ENCODE measurements at regions not wholly inside any gene's neighbourhood (a gene's known extent, or its start where the extent isn't known, plus 50 kb on each side); places are given as distances from the start of the nearest gene placed in this dataset.

- DNase-seq (ENCODE audit: low read depth), result no peak
- no peak overlapping the region for H3K4me3 ChIP-seq (ENCODE audit: low read depth, low read length)
- TF ChIP-seq, protein P1, sequence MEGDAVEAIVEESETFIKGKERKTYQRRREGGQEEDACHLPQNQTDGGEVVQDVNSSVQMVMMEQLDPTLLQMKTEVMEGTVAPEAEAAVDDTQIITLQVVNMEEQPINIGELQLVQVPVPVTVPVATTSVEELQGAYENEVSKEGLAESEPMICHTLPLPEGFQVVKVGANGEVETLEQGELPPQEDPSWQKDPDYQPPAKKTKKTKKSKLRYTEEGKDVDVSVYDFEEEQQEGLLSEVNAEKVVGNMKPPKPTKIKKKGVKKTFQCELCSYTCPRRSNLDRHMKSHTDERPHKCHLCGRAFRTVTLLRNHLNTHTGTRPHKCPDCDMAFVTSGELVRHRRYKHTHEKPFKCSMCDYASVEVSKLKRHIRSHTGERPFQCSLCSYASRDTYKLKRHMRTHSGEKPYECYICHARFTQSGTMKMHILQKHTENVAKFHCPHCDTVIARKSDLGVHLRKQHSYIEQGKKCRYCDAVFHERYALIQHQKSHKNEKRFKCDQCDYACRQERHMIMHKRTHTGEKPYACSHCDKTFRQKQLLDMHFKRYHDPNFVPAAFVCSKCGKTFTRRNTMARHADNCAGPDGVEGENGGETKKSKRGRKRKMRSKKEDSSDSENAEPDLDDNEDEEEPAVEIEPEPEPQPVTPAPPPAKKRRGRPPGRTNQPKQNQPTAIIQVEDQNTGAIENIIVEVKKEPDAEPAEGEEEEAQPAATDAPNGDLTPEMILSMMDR (conservative IDR thresholded peaks at IDR 0.05; ENCODE audit: low read depth, low read length), result no peak
Observed at GRCh38 chr17:52789829-52790228, 631.3 kb upstream of the CA10 start.

- TF ChIP-seq, protein P1 (conservative IDR thresholded peaks at IDR 0.05; ENCODE audit: low read depth, low read length), result no peak
- no peak for DNase-seq (ENCODE audit: low read depth)
- H3K4me3 ChIP-seq (ENCODE audit: low read depth, low read length), result no peak overlapping the region
Observed at GRCh38 chr17:52776234-52776633, 617.7 kb upstream of the CA10 start.

DNA sequence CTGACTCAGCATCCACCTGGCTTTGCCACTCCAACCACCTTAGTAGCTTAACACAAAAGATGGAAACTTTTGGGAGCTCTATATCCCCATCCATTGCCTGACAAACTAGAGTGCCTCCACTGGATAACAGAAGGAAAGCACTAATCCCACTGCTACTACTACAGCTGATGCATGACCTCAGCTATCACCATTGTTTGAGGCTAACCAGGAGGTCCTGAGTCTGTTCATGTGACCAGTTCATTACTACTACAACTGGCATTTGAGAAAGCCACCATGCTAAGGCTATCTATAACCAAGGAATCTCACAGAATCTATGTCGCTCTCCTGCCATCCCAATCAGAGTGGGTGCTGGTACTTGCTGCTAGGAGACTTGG lies 604.3 kb upstream of the CA10 start:
- no peak for DNase-seq (ENCODE audit: low read depth)
- no peak overlapping the region for H3K4me3 ChIP-seq (ENCODE audit: low read depth, low read length)
- TF ChIP-seq, protein P1 (conservative IDR thresholded peaks at IDR 0.05; ENCODE audit: low read depth, low read length), result no peak

DNA sequence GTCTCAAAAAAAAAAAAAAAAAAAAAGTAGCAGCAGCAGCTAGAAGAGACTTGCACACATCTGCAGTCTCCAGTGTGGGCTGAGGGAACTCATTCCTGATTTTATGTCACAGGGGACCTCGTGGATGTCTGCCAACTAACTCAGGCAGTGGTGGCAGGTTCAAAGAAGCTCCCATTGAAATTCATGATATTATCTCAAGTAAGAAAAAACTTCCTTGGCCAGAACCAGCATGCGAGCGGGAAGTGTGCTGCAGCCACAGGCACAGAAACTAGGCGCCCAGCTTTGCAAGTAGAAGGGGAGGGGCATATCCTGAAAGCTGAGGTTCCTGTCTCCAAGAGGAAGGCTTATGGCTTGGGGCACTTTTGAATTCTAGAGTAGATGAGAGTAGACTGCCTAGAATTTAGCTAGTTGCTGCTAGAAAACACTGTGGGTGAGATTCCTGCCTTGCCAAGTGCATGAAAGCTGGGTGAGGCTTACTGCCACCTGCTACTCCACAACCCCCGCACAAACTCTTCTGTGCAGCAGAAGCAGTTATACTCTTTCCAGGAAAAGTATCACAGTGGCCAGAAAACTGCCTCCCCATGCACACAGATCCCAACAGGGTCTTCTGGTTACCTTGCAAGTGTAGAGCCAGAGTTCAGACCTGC lies 603.8 kb upstream of the CA10 start:
- no peak overlapping the region for H3K4me3 ChIP-seq (ENCODE audit: low read depth, low read length)
- TF ChIP-seq, protein P1 (conservative IDR thresholded peaks at IDR 0.05; ENCODE audit: low read depth, low read length), result no peak
- no peak for DNase-seq (ENCODE audit: low read depth)

- DNase-seq (ENCODE audit: low read depth), result no peak
- TF ChIP-seq, protein P1 (conservative IDR thresholded peaks at IDR 0.05; ENCODE audit: low read depth, low read length), result no peak
Observed at GRCh38 chr17:52759864-52760263, 601.4 kb upstream of the CA10 start.

DNA sequence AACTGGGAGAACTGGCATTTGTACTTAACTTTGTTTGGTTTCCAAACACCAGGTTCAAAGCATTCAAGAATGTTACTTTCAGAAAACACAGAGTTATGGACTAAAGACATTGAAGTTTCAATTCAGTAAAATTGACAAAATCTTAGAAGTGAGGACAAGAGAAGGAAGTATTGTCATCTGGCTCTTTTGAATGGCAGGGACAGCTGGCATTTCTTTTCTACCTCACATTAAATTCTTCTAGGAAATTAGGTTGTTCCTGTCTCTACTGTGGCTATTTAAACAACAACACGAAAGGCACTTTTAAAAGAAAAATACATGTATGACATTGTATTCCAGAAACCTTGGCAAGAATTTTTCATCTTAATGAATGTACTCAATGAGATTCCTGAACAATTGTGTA lies 600.0 kb upstream of the CA10 start:
- TF ChIP-seq, protein P1 (conservative IDR thresholded peaks at IDR 0.05; ENCODE audit: low read depth, low read length), result no peak
- H3K4me3 ChIP-seq (ENCODE audit: low read depth, low read length), result no peak overlapping the region
- DNase-seq (ENCODE audit: low read depth), result no peak

More at GRCh38 chr17:52759864-52760263, 601.4 kb upstream of the CA10 start:
- no peak overlapping the region for H3K4me3 ChIP-seq (ENCODE audit: low read depth, low read length)

- DNase-seq (ENCODE audit: low read depth), result no peak
- no peak overlapping the region for H3K4me3 ChIP-seq (ENCODE audit: low read depth, low read length)
- TF ChIP-seq, protein P1 (conservative IDR thresholded peaks at IDR 0.05; ENCODE audit: low read depth, low read length), result no peak
Observed at GRCh38 chr17:52756746-52757145, 598.2 kb upstream of the CA10 start.
